ENCODE measurements at regions not wholly inside any gene's neighbourhood (a gene's known extent, or its start where the extent isn't known, plus 50 kb on each side); places are given as distances from the start of the nearest gene placed in this dataset.

GRCh38 chr4:176540814-176541213, 221.0 kb downstream of the SPCS3 start:
- TF ChIP-seq EZH2 (IDR thresholded peaks at IDR 0.05; ENCODE audit: insufficient read depth, poor library complexity, severe bottlenecking), result no peak
- TF ChIP-seq EZH2phosphoT487 (IDR thresholded peaks at IDR 0.05; ENCODE audit: insufficient read depth, low read depth), result no peak
